Uterus (tissue), 2 donors: ENCODE measurements at regions not wholly inside any gene's neighbourhood (a gene's known extent, or its start where the extent isn't known, plus 50 kb on each side); places are given as distances from the start of the nearest gene placed in this dataset.

Experiments
- CTCF ChIP-seq, 4 experiments: fragments of 200-600 bp in 2 of 4; fragments of 450-650 bp in 2 of 4; sonication (generic) in 2 of 4; IDR thresholded peaks; one replicate each; pipeline ENCODE4 v1.5.1; 2016 to 2019; ENCODE audit warnings: antibody characterized with exemption in 4 of 4, mild to moderate bottlenecking in 2 of 4, moderate library complexity in 1 of 4
- POLR2A ChIP-seq, 2 donors: fragments of 450-650 bp; IDR thresholded peaks; one replicate each; pipeline ENCODE4 v1.6.1; 2016; ENCODE audit warnings: antibody characterized with exemption in 2 of 2, mild to moderate bottlenecking in 1 of 2, moderate library complexity in 1 of 2

GRCh38 chr3:147216143-147216673 is 190.1 kb downstream of the ZIC4 start:
- TF ChIP-seq CTCF (IDR thresholded peaks at IDR 0.05): no peak
- TF ChIP-seq POLR2A (IDR thresholded peaks at IDR 0.05): no peak
